HL-60 (cell line): ENCODE measurements at regions not wholly inside any gene's neighbourhood (a gene's known extent, or its start where the extent isn't known, plus 50 kb on each side); places are given as distances from the start of the nearest gene placed in this dataset.
A peak's percentile ranks its signal among the peaks of the same experiment; 100 is the strongest.
"Not testable (repeated sequence)": the region's sequence is repeated elsewhere in the genome, so short reads cannot be mapped to it uniquely, and the experiment has no call there.

Source experiments
- DNase-seq, 2 experiments: peaks; one replicate each; pipeline ENCODE4 v3.0.0-alpha.2; 2010 to 2020; ENCODE audit warnings: low read depth in 1 of 2, low spot score in 1 of 2
- H3K27ac ChIP-seq: fragments of 250-450 bp; sonication (Bioruptor Pico); replicated peaks from 2 replicates; pipeline ENCODE4 v1.5.1; 2020; ENCODE audit warnings: mild to moderate bottlenecking, moderate library complexity
- H3K27me3 ChIP-seq: fragments of 250-450 bp; sonication (Bioruptor Pico); 2 replicates; pipeline ENCODE4 v1.5.1; 2021; ENCODE audit warnings: mild to moderate bottlenecking, moderate library complexity; ENCODE audit not compliant: insufficient read depth, poor library complexity, severe bottlenecking
- H3K4me3 ChIP-seq: replicated peaks from 2 replicates; pipeline ENCODE4 v1.5.1; 2011; ENCODE audit warnings: mild to moderate bottlenecking, control low read depth, low read length; ENCODE audit not compliant: insufficient read depth
- CTCF ChIP-seq: IDR thresholded peaks from one replicate; pipeline ENCODE4 v1.5.1; 2011; ENCODE audit warnings: low read length, control low read depth, inconsistent platforms; ENCODE audit not compliant: insufficient read depth
- GABPA ChIP-seq: IDR thresholded peaks from 2 replicates; pipeline ENCODE4 v1.6.1; 2012; ENCODE audit warnings: low read depth
- POLR2AphosphoS5 ChIP-seq: IDR thresholded peaks from 2 replicates; pipeline ENCODE4 v1.6.1; 2012; ENCODE audit warnings: low read depth
- REST ChIP-seq: IDR thresholded peaks from 2 replicates; pipeline ENCODE4 v1.6.1; 2012; ENCODE audit warnings: low read depth; ENCODE audit not compliant: insufficient replicate concordance
- SPI1 ChIP-seq: IDR thresholded peaks from 2 replicates; pipeline ENCODE4 v1.6.1; 2012; ENCODE audit warnings: low read depth, mild to moderate bottlenecking, borderline replicate concordance

- no peaks in the 10 kb centered on the region for H3K27me3 ChIP-seq
- no peak for TF ChIP-seq SPI1
- TF ChIP-seq REST, result no peak
- TF ChIP-seq GABPA, result no peak
- TF ChIP-seq POLR2AphosphoS5, result no peak
- TF ChIP-seq CTCF, result no peak
- no peak overlapping the region for H3K4me3 ChIP-seq
- no peak overlapping the region for H3K27ac ChIP-seq
- no peak for DNase-seq
These were observed 80.4 kb upstream of the PCSK5 start for GRCh38 chr9:75810063-75810462.

GRCh38 chr9:75811692-75812091, 78.8 kb upstream of the PCSK5 start:
- TF ChIP-seq REST (no peak), SPI1 (no peak), CTCF (no peak), GABPA (no peak), POLR2AphosphoS5 (no peak)
- Histone ChIP-seq H3K4me3 (no peak overlapping the region), H3K27ac (no peak overlapping the region), H3K27me3 (no peaks in the 10 kb centered on the region)
- DNase-seq, result no peak

- peak in 1 of 2 experiments; percentile 3 for DNase-seq
- H3K27me3 ChIP-seq, result no peaks in the 10 kb centered on the region
- no peak overlapping the region for H3K27ac ChIP-seq
- TF ChIP-seq SPI1 (peak; percentile 10; the same call in 1 of the 2 replicates), POLR2AphosphoS5 (no peak)
- H3K4me3 ChIP-seq, result no peak overlapping the region
These were observed 78.3 kb upstream of the PCSK5 start for GRCh38 chr9:75812141-75812540.

GRCh38 chr9:75814667-75815066, 75.8 kb upstream of the PCSK5 start:
- H3K27ac ChIP-seq, result no peak overlapping the region
- no peak overlapping the region for H3K4me3 ChIP-seq
- no peak for TF ChIP-seq SPI1
- no peak for TF ChIP-seq POLR2AphosphoS5
- no peaks in the 10 kb centered on the region for H3K27me3 ChIP-seq
- no peak for DNase-seq

DNA sequence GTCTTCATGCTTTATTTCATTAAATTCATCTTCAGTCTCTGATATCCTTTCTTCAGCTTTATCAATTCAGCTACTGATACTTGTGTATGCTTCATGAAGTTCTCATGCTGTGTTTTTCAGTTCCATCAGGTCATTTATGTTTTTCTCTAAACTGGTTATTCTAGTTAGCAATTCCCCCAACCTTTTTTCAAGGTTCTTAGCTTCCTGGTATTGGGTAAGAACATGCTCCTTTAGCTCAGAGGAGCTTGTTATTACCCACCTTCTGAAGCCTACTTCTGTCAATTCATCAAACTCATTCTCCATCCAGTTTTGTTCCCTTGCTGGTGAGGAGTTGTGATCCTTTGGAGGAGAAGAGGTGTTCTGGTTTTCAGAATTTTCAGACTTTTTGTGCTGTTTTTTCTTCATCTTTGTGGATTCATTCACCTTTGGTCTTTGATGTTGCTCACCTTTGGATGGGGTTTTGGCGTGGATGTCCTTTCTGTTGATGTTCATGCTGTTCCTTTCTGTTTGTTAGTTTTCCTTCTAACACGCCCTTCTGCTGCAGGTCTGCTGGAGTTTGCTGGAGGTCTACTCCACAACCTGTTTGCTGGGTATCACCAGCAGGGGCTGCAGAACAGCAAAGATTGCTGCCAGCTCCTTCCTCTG, 69.9 kb upstream of the PCSK5 start:
- not testable (repeated sequence) for DNase-seq, H3K27ac ChIP-seq, H3K4me3 ChIP-seq, H3K27me3 ChIP-seq
